ENCODE measurements at regions not wholly inside any gene's neighbourhood (a gene's known extent, or its start where the extent isn't known, plus 50 kb on each side); places are given as distances from the start of the nearest gene placed in this dataset.

DNA sequence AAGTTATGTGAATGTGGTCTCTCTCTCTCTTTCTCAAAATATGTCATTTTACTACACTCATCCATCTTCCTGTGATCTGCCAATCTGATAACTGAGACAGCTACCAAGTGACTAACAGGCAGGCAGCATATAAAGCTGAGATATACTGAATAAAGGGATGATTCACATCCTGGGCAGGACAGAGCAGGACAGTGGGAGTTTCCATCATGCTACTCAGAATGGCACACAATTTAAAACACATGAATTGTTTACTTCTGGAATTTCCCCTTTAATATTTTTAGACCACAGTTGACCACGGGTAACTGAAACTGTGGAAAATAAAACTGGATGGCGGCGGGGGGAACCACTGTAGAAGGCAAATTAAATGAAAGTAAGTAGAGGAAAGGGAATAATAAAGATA lies 58.6 kb upstream of the DCTD start (continued):
- TF ChIP-seq, protein P1, sequence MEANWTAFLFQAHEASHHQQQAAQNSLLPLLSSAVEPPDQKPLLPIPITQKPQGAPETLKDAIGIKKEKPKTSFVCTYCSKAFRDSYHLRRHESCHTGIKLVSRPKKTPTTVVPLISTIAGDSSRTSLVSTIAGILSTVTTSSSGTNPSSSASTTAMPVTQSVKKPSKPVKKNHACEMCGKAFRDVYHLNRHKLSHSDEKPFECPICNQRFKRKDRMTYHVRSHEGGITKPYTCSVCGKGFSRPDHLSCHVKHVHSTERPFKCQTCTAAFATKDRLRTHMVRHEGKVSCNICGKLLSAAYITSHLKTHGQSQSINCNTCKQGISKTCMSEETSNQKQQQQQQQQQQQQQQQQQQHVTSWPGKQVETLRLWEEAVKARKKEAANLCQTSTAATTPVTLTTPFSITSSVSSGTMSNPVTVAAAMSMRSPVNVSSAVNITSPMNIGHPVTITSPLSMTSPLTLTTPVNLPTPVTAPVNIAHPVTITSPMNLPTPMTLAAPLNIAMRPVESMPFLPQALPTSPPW (CRISPR knock-in tag; IDR thresholded peaks at IDR 0.05) = peak; percentile 39; the same call in 1 of the 2 replicates
- TF ChIP-seq ZNF586 (CRISPR knock-in tag; conservative IDR thresholded peaks at IDR 0.05) (no peak), FOS (IDR thresholded peaks at IDR 0.05; ENCODE audit: extremely low read depth, insufficient read length) (peak; percentile 49), TCF3 (CRISPR knock-in tag; IDR thresholded peaks at IDR 0.05) (peak; percentile 49), NFRKB (IDR thresholded peaks at IDR 0.05; ENCODE audit: low read depth) (no peak), RFX7 (CRISPR knock-in tag; IDR thresholded peaks at IDR 0.05) (no peak), HDAC2 (IDR thresholded peaks at IDR 0.05) (no peak; the same call in 1 of the 2 replicates), MYC (IDR thresholded peaks at IDR 0.05; ENCODE audit: low read depth, low read length) (no peak), MYC (CRISPR knock-in tag; IDR thresholded peaks at IDR 0.05; ENCODE audit: borderline replicate concordance, low read depth) (no peak), ARID1B (IDR thresholded peaks at IDR 0.05) (peak; percentile 87), NR1H2 (CRISPR knock-in tag; IDR thresholded peaks at IDR 0.05) (no peak), GTF2A2 (tag; IDR thresholded peaks at IDR 0.05) (no peak), ZNF507 (tag; conservative IDR thresholded peaks at IDR 0.05) (no peak), KDM5B (IDR thresholded peaks at IDR 0.05; ENCODE audit: insufficient replicate concordance, low read depth, low read length) (no peak), CEBPG (CRISPR knock-in tag; IDR thresholded peaks at IDR 0.05) (no peak), CEBPG (tag; conservative IDR thresholded peaks at IDR 0.05 in 1 of 2, IDR thresholded peaks at IDR 0.05 in 1 of 2) (no peak), TEAD1 (CRISPR knock-in tag; IDR thresholded peaks at IDR 0.05) (no peak), CC2D1A (IDR thresholded peaks at IDR 0.05) (no peak), KDM1A (IDR thresholded peaks at IDR 0.05) (peak in 1 of 2 experiments; percentile 11; a peak in 1 of 4 replicates), CHD4 (IDR thresholded peaks at IDR 0.05; ENCODE audit: insufficient read depth, insufficient replicate concordance, low read depth, low read length, poor library complexity, severe bottlenecking) (no peak), YY1 (IDR thresholded peaks at IDR 0.05; ENCODE audit: borderline replicate concordance in 1 of 3, control insufficient read depth in 1 of 3, extremely low read depth in 1 of 3, insufficient read depth in 3 of 3, insufficient read length in 1 of 3, insufficient replicate concordance in 2 of 3, low read depth in 1 of 3, low read length in 2 of 3) (no peak), ZNF583 (CRISPR knock-in tag; IDR thresholded peaks at IDR 0.05) (no peak)
- TF ChIP-seq, protein P2, sequence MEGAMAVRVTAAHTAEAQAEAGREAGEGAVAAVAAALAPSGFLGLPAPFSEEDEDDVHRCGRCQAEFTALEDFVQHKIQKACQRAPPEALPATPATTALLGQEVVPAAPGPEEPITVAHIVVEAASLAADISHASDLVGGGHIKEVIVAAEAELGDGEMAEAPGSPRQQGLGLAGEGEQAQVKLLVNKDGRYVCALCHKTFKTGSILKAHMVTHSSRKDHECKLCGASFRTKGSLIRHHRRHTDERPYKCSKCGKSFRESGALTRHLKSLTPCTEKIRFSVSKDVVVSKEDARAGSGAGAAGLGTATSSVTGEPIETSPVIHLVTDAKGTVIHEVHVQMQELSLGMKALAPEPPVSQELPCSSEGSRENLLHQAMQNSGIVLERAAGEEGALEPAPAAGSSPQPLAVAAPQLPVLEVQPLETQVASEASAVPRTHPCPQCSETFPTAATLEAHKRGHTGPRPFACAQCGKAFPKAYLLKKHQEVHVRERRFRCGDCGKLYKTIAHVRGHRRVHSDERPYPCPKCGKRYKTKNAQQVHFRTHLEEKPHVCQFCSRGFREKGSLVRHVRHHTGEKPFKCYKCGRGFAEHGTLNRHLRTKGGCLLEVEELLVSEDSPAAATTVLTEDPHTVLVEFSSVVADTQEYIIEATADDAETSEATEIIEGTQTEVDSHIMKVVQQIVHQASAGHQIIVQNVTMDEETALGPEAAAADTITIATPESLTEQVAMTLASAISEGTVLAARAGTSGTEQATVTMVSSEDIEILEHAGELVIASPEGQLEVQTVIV (CRISPR knock-in tag; IDR thresholded peaks at IDR 0.05; ENCODE audit: borderline replicate concordance) = no peak
- TF ChIP-seq, protein P3, sequence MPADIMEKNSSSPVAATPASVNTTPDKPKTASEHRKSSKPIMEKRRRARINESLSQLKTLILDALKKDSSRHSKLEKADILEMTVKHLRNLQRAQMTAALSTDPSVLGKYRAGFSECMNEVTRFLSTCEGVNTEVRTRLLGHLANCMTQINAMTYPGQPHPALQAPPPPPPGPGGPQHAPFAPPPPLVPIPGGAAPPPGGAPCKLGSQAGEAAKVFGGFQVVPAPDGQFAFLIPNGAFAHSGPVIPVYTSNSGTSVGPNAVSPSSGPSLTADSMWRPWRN (IDR thresholded peaks at IDR 0.05; ENCODE audit: low read depth) = no peak
- TF ChIP-seq, protein P4, sequence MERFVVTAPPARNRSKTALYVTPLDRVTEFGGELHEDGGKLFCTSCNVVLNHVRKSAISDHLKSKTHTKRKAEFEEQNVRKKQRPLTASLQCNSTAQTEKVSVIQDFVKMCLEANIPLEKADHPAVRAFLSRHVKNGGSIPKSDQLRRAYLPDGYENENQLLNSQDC (CRISPR knock-in tag; IDR thresholded peaks at IDR 0.05) = no peak

All from K562 (cell line).